T-helper 2 cell treated with Interferon-gamma antibody and Interleukin-4, amounts not matched to agents 5 μg/mL and 100 μg/mL, for 36 hours (primary cell): ENCODE measurements at regions not wholly inside any gene's neighbourhood (a gene's known extent, or its start where the extent isn't known, plus 50 kb on each side); places are given as distances from the start of the nearest gene placed in this dataset.
"Not testable (repeated sequence)": the region's sequence is repeated elsewhere in the genome, so short reads cannot be mapped to it uniquely, and the experiment has no call there.

Experiments
- DNase-seq: peaks from one replicate; pipeline ENCODE4 v3.0.0; 2021; ENCODE audit warnings: low spot score
- H3K27ac Mint-ChIP-seq: one replicate; pipeline ENCODE4 v1.8.0; 2021; ENCODE audit warnings: mild to moderate bottlenecking, mixed read lengths
- H3K27me3 Mint-ChIP-seq: one replicate; pipeline ENCODE4 v1.8.0; 2021; ENCODE audit warnings: low read depth, mixed read lengths
- H3K36me3 Mint-ChIP-seq: one replicate; pipeline ENCODE4 v1.8.0; 2021; ENCODE audit warnings: low read depth, mixed read lengths
- H3K4me1 Mint-ChIP-seq: one replicate; pipeline ENCODE4 v1.8.0; 2021; ENCODE audit warnings: low read depth, mixed read lengths
- H3K4me3 Mint-ChIP-seq: one replicate; pipeline ENCODE4 v1.8.0; 2022; ENCODE audit warnings: mild to moderate bottlenecking, moderate library complexity, mixed read lengths
- H3K9me3 Mint-ChIP-seq: one replicate; pipeline ENCODE4 v1.8.0; 2021; ENCODE audit warnings: mixed read lengths

DNA sequence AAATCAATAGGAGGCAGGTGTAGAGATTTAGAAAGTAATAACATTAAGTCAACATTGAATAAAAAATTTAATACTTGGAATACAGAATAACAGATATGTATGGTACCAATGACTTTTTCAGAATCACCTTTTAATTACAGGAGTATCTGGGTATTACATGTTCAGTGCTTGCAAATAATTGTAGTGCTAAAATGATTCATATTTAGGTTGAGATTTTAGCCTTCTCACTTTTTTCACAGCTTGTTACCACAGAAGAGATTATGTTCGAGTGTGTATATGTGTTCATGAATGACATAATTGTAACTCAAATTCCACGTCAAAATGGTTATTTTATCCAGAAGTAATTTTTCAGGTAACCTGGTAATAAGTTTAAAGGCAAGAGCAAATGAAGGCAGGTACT is 187.9 kb upstream of the TBL1XR1 start:
- no peak overlapping the region for H3K27ac Mint-ChIP-seq

DNA sequence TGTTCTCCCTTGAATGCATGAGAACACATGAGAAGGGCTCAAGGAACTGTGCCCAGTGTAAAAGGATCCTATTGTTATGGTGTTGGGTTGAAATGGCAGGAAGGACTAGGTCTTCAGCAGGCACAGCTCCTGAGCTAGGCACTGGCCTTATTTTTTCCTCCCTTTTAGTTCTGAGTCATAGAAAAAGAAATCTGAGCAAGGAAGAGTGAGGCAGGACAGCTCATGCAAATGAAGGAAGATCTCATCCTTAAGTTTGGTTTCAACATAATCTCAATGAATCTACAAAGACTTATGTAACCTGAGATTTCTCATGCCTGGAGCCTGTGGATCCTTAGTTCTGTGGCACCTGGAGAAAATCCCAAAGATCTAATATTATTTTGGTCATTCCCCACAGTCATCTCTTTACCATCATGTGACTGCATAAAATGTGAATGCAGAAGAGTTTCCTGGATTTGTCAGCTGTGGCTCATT is 188.6 kb upstream of the TBL1XR1 start:
- Mint-ChIP-seq H3K36me3 (no peaks in the 10 kb centered on the region), H3K27me3 (no peaks in the 10 kb centered on the region), H3K4me1 (no peaks in the 10 kb centered on the region), H3K9me3 (peaks cover 11% of the 10 kb centered on the region), H3K27ac (no peak overlapping the region), H3K4me3 (no peak overlapping the region)
- DNase-seq, result no peak

More for the DNA sequence above, 187.9 kb upstream of the TBL1XR1 start:
- no peak overlapping the region for H3K4me3 Mint-ChIP-seq
- H3K9me3 Mint-ChIP-seq, result peaks cover 13% of the 10 kb centered on the region
- no peaks in the 10 kb centered on the region for H3K4me1 Mint-ChIP-seq
- no peaks in the 10 kb centered on the region for H3K36me3 Mint-ChIP-seq
- H3K27me3 Mint-ChIP-seq, result no peaks in the 10 kb centered on the region
- no peak for DNase-seq

DNA sequence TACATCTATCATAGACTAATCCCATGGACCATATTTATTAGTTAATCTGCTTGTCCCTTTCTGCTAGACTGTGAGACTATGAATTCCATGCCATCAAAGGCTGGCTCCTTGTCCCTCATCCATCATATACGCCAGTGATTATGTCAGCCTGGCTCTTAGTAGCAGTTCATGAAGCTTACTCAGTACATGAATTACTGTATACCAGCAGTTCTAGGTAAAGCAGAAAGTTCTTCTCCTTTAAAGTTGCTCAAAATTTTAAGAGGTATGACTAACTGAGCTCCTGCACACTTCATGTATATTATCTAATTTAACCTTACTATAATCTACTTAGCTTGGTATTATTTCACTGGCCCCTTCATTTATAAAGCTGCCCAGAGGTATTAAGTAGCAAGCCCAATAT is 190.9 kb upstream of the TBL1XR1 start:
- Mint-ChIP-seq H3K4me3 (no peak overlapping the region), H3K27ac (no peak overlapping the region), H3K27me3 (no peaks in the 10 kb centered on the region), H3K4me1 (no peaks in the 10 kb centered on the region), H3K36me3 (no peaks in the 10 kb centered on the region), H3K9me3 (peaks cover 7% of the 10 kb centered on the region)
- DNase-seq, result no peak

DNA sequence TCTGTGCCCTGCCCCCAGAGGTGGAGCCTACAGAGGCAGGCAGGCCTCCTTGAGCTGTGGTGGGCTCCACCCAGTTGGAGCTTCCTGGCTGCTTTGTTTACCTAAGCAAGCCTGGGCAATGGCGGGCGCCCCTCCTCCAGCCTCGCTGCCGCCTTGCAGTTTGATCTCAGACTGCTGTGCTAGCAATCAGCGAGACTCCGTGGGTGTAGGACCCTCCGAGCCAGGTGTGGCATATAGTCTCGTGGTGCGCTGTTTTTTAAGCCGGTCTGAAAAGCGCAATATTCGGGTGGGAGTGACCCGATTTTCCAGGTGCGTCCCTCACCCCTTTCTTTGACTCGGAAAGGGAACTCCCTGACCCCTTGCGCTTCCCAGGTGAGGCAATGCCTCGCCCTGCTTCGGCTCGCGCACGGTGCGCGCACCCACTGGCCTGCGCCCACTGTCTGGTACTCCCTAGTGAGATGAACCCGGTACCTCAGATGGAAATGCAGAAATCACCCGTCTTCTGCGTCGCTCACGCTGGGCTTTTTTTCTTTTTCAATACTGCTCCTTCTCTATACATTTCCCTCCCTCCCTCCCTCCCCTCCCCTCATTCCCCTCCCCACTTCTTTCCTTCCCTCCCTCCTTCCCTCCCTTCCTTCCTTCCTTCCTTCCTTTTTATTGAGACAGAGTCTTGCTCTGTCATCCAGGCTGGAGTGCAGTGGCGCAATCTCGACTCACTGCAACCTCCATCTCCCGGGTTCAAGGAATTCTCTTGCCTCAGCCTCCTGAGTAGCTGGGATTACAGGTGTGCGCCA is 197.1 kb upstream of the TBL1XR1 start:
- H3K36me3 Mint-ChIP-seq, H3K27me3 Mint-ChIP-seq, H3K4me1 Mint-ChIP-seq, H3K9me3 Mint-ChIP-seq, H3K27ac Mint-ChIP-seq, DNase-seq: not testable (repeated sequence)
- peak overlapping the region; percentile 26 for H3K4me3 Mint-ChIP-seq

DNA sequence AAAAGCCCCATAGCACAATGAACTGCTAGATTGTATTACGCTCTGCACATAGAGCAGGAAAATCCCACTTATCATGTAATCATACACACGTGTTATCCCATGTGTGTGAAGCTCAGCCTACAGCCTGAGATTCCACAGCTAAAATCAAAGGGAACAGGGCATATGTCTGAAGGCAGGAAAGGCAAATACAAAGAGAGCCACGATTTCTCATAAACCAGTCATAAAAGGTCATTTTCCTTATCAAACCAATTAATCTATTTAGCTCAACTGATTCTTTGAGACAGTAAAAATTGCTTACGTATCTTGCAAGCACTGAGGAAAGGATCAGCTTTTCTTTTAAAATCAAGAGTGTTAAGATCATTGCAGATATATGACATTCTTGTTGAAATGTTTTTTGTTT is 199.5 kb upstream of the TBL1XR1 start:
- no peak for DNase-seq
- Mint-ChIP-seq H3K9me3 (no peaks in the 10 kb centered on the region), H3K4me1 (peaks cover 2% of the 10 kb centered on the region), H3K4me3 (no peak overlapping the region), H3K36me3 (no peaks in the 10 kb centered on the region), H3K27me3 (no peaks in the 10 kb centered on the region), H3K27ac (no peak overlapping the region)

DNA sequence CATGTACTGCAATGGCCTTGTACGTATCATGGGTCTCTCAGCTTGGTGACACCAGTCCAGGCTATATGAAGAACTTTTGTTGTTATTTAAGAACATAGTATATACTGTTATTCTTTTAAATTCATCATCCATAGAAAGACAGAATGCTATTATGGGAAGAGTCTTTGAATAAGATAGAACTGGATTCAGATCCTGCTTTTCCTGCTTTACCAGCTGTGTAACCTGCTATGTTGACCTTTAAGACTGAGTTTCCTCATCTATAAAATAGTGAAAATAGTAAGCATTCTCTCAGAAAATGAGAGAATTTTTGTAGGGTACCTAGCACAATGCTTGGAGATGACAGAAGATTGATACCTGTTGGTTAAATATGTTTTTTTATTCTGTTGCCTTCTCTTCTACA is 204.1 kb upstream of the TBL1XR1 start:
- Mint-ChIP-seq H3K4me3 (no peak overlapping the region), H3K27ac (no peak overlapping the region), H3K27me3 (no peaks in the 10 kb centered on the region), H3K9me3 (no peaks in the 10 kb centered on the region), H3K4me1 (peaks cover 1% of the 10 kb centered on the region), H3K36me3 (no peaks in the 10 kb centered on the region)
- DNase-seq, result no peak

DNA sequence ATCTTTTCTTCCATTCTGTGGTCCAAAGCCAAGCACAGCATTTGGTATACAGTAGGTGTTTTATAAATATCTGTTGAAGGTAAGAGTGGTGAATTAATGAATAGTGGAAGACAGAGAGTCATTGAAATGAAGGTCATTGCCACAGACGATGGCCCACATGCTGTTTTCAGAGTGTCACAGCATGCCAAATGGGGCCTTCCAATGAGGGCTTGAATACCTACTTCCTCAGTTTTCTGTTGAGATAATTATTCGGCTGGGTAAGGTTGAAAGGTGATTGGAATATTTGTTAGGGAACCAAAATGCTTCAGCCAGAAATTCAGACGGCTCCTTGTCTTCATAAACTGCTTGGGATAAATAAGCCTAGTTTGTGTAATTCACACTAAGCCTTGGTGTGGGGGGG is 205.3 kb upstream of the TBL1XR1 start:
- no peaks in the 10 kb centered on the region for H3K27me3 Mint-ChIP-seq
- H3K27ac Mint-ChIP-seq, result no peak overlapping the region
- DNase-seq, result no peak
- H3K4me1 Mint-ChIP-seq, result peaks cover 1% of the 10 kb centered on the region
- no peak overlapping the region for H3K4me3 Mint-ChIP-seq
- no peaks in the 10 kb centered on the region for H3K36me3 Mint-ChIP-seq
- H3K9me3 Mint-ChIP-seq, result no peaks in the 10 kb centered on the region

DNA sequence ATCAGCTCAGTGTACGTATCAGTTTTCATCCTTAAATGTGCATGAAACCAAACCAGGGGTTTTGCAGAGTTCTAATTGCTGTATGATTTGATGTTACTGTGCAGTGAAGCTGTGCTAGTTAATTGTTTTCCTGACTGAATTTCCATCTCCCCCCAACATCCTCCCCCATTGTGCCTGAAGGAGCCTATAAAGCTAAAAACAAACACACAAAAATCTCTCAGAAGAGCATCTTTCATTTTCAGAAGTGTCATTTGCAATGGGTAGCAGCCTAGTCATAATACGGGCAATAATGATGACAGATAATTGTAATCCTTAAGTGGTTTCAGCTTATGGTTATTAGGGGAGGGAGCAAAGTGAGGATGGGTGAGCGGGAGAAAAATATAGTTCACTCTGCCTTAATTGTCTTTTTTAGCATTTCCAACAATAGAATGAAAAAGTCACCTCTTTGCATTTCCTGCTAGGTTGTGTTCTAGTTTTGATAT is 207.9 kb upstream of the TBL1XR1 start:
- H3K27ac Mint-ChIP-seq, result no peak overlapping the region
- DNase-seq, result no peak
- H3K9me3 Mint-ChIP-seq, result no peaks in the 10 kb centered on the region
- no peak overlapping the region for H3K4me3 Mint-ChIP-seq
- H3K36me3 Mint-ChIP-seq, result no peaks in the 10 kb centered on the region
- peaks cover 1% of the 10 kb centered on the region for H3K4me1 Mint-ChIP-seq
- H3K27me3 Mint-ChIP-seq, result no peaks in the 10 kb centered on the region

DNA sequence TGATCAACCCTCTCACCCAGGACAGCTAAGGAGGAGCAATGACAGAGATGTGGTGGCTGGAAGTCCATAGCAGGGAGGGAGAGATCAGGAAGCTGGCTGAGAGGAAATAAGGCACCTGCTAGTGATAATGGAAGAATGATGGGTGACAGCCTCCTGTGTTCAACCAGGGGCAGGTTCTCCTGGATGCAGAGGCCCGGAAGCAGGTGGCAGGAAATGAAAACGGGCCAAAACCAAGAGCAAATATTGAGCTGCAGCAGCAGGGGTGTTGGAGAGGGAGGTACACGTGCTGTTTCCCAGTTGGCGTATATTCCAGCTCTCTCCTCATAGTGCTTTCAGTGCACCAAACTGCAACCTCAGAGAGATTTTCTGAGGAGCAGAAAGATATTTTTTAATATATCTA is 213.4 kb upstream of the TBL1XR1 start:
- peaks cover 10% of the 10 kb centered on the region for H3K4me1 Mint-ChIP-seq

DNA sequence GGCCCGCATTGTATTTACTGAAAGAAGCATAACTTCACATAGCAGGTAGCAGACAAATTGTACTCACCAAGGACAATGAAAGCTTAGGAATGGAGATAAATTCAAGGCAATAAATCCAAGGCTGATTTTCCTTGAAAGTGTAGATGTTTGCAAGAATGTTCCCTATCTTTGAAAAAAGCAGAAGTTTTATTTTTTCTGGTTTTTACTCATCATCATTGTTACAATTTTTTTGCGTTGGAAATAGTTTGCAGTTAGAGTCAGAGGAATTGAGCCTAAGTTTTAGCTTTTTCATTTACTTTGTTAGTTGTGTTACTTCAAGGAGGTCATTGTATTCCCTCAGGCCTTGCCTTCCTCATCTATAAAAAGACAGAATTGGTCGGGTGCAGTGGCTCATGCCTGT is 213.9 kb upstream of the TBL1XR1 start:
- Mint-ChIP-seq H3K4me3 (no peak overlapping the region), H3K9me3 (peaks cover 9% of the 10 kb centered on the region), H3K27ac (no peak overlapping the region), H3K4me1 (peaks cover 10% of the 10 kb centered on the region), H3K36me3 (peaks cover 3% of the 10 kb centered on the region), H3K27me3 (no peaks in the 10 kb centered on the region)
- no peak for DNase-seq

More for the DNA sequence above, 213.4 kb upstream of the TBL1XR1 start:
- Mint-ChIP-seq H3K9me3 (peaks cover 9% of the 10 kb centered on the region), H3K27ac (no peak overlapping the region), H3K4me3 (no peak overlapping the region), H3K27me3 (no peaks in the 10 kb centered on the region), H3K36me3 (peaks cover 3% of the 10 kb centered on the region)
- DNase-seq, result no peak

DNA sequence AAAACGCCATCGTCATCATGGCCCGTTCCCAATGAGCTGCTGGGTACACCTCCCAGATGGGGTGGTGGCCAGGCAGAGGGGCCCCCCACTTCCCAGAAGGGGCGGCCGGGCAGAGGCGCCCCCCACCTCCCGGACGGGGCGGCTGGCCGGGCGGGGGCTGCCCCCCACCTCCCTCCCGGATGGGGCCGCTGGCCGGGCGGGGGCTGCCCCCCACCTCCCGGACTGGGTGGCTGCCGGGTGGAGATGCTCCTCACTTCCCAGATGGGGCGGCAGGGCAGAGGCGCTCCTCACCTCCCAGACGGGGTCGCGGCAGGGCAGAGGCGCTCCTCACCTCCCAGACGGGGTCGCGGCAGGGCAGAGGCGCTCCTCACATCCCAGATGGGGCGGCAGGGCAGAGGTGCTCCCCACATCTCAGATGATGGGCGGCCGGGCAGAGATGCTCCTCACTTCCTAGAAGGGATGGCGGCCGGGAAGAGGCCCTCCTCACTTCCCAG is 215.4 kb upstream of the TBL1XR1 start:
- not testable (repeated sequence) for H3K36me3 Mint-ChIP-seq, H3K27ac Mint-ChIP-seq, H3K9me3 Mint-ChIP-seq, H3K4me3 Mint-ChIP-seq, H3K27me3 Mint-ChIP-seq, DNase-seq
- H3K4me1 Mint-ChIP-seq, result peaks cover 12% of the 10 kb centered on the region

DNA sequence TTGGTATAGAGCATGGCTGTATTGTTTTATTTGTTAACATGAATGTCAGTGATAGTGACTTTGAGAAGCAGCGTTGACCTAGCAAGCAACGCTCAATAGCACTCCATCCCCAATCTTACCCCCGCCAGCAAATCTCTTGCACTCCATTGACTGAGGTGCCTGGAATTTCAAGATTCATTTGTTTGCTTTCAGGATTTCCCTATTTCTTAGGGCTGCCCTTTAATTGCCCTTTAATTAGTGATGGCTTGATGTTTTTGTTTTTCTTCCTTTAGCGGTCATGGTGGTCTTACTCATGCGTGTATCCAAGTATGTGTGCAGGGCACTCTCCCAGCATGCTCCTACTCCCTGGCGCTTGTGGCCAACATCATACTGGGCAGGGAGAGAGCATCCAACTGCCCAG is 216.8 kb upstream of the TBL1XR1 start:
- Mint-ChIP-seq H3K4me1 (peaks cover 17% of the 10 kb centered on the region), H3K27me3 (no peaks in the 10 kb centered on the region), H3K4me3 (no peak overlapping the region), H3K27ac (no peak overlapping the region), H3K36me3 (peaks cover 3% of the 10 kb centered on the region), H3K9me3 (peaks cover 9% of the 10 kb centered on the region)
- DNase-seq, result no peak

DNA sequence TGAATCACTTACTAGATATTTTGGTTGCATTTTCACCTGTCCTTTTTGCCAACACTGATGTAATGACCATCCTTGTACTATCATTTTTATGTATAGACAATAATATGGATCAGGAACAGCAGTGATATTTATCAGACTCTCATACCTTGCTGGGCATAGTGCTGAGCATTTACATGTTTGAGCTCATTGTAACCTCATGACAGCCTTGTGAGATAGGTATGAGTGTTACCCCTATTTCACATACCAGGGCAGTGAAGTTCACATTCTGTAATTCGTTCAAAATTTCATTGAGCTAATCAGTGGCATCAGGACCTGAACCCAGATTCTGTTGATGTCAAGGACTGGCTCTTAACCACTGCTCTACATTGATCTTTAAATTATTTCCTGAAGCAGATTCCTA is 221.5 kb upstream of the TBL1XR1 start:
- H3K4me3 Mint-ChIP-seq, result no peak overlapping the region
- peaks cover 5% of the 10 kb centered on the region for H3K9me3 Mint-ChIP-seq
- no peaks in the 10 kb centered on the region for H3K27me3 Mint-ChIP-seq
- no peak for DNase-seq
- H3K4me1 Mint-ChIP-seq, result peaks cover 26% of the 10 kb centered on the region
- no peak overlapping the region for H3K27ac Mint-ChIP-seq
- no peaks in the 10 kb centered on the region for H3K36me3 Mint-ChIP-seq

DNA sequence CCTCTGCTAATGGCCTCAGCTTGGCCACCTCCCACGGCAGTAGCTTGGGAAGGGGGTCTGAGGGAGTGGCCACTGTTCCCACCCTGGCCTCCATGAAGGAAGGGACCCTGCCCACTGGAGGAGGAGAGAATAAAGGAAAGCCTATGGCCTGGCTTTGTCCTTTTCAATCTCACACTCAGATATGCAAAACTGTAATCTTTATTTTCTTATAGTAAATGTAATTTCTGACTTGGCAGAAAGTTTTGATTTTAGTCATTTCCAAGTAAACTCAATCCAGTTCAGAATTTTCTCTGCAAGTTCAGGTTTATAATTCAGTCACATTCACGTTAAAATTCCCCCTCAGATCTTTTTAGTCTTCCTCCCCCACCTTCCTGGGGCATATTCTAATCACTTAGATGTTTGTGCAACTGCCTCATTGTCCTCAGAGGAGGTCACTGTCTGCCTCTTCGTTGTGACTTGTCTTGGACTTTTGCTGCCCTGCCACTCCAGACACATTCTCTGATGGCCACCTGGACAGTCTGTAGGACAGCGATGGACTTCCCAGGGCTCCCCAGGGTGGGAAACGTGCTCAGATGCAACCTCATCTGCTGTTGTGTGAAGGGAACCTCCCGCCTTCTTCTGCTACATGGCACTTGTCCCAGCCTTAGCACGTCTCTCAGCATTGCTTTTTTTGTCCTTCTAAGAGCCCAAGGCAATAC is 222.8 kb upstream of the TBL1XR1 start:
- no peaks in the 10 kb centered on the region for H3K36me3 Mint-ChIP-seq
- H3K4me1 Mint-ChIP-seq, result peaks cover 26% of the 10 kb centered on the region
- DNase-seq, result peak; percentile 29
- no peaks in the 10 kb centered on the region for H3K27me3 Mint-ChIP-seq
- H3K4me3 Mint-ChIP-seq, result no peak overlapping the region
- H3K27ac Mint-ChIP-seq, result no peak overlapping the region
- H3K9me3 Mint-ChIP-seq, result peaks cover 4% of the 10 kb centered on the region
